ENCODE measurements at regions not wholly inside any gene's neighbourhood (a gene's known extent, or its start where the extent isn't known, plus 50 kb on each side); places are given as distances from the start of the nearest gene placed in this dataset.

- no peak for DNase-seq
Measured at GRCh38 chr10:130992802-130993523, 318.6 kb downstream of the TCERG1L start.

GRCh38 chr10:130993612-130994011, 317.9 kb downstream of the TCERG1L start:
- DNase-seq, result no peak

GRCh38 chr10:130994191-130994590, 317.3 kb downstream of the TCERG1L start:
- no peak for DNase-seq

GRCh38 chr10:130994845-130995244, 316.7 kb downstream of the TCERG1L start:
- no peak for DNase-seq

- DNase-seq, result no peak
Measured at GRCh38 chr10:130997267-130998045, 314.1 kb downstream of the TCERG1L start.

GRCh38 chr10:130998046-130998435, 313.5 kb downstream of the TCERG1L start:
- no peak for DNase-seq

- DNase-seq, result no peak
Measured at GRCh38 chr10:130998642-130999041, 312.9 kb downstream of the TCERG1L start.

GRCh38 chr10:130999376-131000202, 311.9 kb downstream of the TCERG1L start:
- DNase-seq, result no peak

GRCh38 chr10:131000244-131000643, 311.3 kb downstream of the TCERG1L start:
- DNase-seq, result no peak

- no peak for DNase-seq
Measured at GRCh38 chr10:131000743-131001142, 310.8 kb downstream of the TCERG1L start.

- DNase-seq, result no peak
Measured at GRCh38 chr10:131001438-131001837, 310.1 kb downstream of the TCERG1L start.

- no peak for DNase-seq
Measured at GRCh38 chr10:131002031-131002861, 309.3 kb downstream of the TCERG1L start.

- DNase-seq, result no peak
Measured at GRCh38 chr10:131003455-131003854, 308.1 kb downstream of the TCERG1L start.

GRCh38 chr10:131004276-131004675, 307.2 kb downstream of the TCERG1L start:
- no peak for DNase-seq

- no peak for DNase-seq
Measured at GRCh38 chr10:131006458-131007256, 304.9 kb downstream of the TCERG1L start.

- no peak for DNase-seq
Measured at GRCh38 chr10:131009791-131010190, 301.7 kb downstream of the TCERG1L start.

- DNase-seq, result no peak
Measured at GRCh38 chr10:131010965-131011575, 300.5 kb downstream of the TCERG1L start.

GRCh38 chr10:131011936-131012640, 299.4 kb downstream of the TCERG1L start:
- DNase-seq, result no peak

- no peak for DNase-seq
Measured at GRCh38 chr10:131012641-131012985, 298.9 kb downstream of the TCERG1L start.

GRCh38 chr10:131013281-131013912, 298.1 kb downstream of the TCERG1L start:
- DNase-seq, result no peak
